GM19328 (cell line): ENCODE measurements at regions not wholly inside any gene's neighbourhood (a gene's known extent, or its start where the extent isn't known, plus 50 kb on each side); places are given as distances from the start of the nearest gene placed in this dataset.
A peak's percentile ranks its signal among the peaks of the same experiment; 100 is the strongest.
"Not testable (repeated sequence)": the region's sequence is repeated elsewhere in the genome, so short reads cannot be mapped to it uniquely, and the experiment has no call there.

Source experiments
- ATAC-seq: cut with Tn5 transposase; IDR thresholded peaks from one replicate; pipeline ENCODE4 v1.9.1; 2021; ENCODE audit warnings: mild to moderate bottlenecking, moderate library complexity; ENCODE audit not compliant: unreplicated experiment

GRCh38 chr15:96046620-96047240 is 283.8 kb upstream of the NR2F2 start:
- no peak for ATAC-seq

DNA sequence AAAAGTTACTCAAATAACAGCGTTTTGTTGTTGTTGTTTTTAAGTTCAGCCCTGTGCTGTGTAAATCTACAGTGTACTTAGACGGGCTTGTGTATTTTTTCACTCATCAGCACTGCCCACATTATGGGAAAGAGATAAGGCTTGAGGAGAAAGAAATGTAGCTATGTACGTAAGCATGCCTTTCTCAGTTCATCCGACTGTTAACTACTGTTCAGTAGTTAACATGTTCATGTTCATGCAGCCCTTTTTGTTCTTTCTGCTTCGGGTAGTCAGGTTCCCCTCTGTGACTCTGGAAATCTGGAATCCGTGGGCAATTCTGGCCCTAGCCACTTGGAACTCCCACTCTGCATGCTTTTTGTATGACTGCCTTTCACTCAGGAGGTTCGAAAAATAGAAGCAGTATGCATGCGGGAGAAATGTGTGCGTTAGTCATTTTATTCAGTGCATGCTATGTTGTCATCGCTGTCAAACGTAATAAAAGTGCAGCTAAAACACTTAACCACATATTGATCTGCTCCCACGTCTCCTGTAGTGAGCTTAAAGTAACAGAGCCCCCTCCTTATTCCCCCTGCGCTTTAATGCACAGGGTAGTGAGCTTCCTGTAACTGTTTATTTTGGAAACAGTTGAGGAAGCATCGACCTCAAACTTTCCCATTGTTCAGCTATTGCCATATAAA is 283.1 kb upstream of the NR2F2 start:
- ATAC-seq = no peak

DNA sequence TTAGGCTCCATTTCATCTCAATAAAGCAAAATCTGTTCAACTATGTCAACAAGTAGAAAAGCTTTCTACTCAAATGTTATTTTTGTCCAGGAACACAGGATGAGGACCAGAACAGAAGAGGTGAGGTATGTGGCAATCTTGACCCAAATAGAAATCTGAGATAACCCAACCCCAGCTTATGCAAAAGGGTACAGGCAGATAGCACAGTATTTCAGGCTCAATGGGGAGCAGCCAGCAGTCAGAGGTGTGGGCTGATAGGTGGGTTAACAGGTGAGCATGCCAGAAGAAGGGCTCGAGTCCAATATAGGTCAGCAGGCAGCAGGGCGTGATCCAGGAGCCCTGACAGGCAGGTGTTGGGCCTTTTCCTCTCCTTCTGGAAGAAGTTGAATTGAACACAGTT is 281.2 kb upstream of the NR2F2 start:
- ATAC-seq = no peak

- ATAC-seq = no peak
Observed at GRCh38 chr15:96049766-96050165, 280.7 kb upstream of the NR2F2 start.

DNA sequence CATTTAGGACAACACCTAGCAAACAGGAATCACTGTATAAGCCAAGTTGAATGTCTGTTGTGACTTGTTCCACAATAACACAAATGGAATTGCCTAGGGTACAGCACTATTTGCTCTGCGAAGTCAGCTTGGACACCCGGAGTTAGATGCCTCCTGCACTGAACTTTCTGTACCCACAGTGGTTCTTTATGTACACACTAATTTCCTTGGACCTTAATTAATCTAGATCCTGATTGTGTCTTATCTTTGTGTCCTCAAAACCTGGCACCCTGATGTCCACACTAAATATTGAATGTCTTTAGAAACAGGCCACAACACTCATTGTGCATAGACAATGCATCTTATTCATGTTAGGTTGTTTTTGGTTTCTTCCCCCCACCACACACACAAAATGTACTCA is 278.9 kb upstream of the NR2F2 start:
- ATAC-seq = no peak

GRCh38 chr15:96052154-96052553 is 278.3 kb upstream of the NR2F2 start:
- no peak for ATAC-seq

- ATAC-seq = no peak
Observed at GRCh38 chr15:96052572-96053030, 277.9 kb upstream of the NR2F2 start.

GRCh38 chr15:96053031-96053780 is 277.3 kb upstream of the NR2F2 start:
- no peak for ATAC-seq

- no peak for ATAC-seq
Observed at GRCh38 chr15:96053781-96054428, 276.6 kb upstream of the NR2F2 start.

- ATAC-seq = no peak
Observed at GRCh38 chr15:96054621-96055020, 275.9 kb upstream of the NR2F2 start.

DNA sequence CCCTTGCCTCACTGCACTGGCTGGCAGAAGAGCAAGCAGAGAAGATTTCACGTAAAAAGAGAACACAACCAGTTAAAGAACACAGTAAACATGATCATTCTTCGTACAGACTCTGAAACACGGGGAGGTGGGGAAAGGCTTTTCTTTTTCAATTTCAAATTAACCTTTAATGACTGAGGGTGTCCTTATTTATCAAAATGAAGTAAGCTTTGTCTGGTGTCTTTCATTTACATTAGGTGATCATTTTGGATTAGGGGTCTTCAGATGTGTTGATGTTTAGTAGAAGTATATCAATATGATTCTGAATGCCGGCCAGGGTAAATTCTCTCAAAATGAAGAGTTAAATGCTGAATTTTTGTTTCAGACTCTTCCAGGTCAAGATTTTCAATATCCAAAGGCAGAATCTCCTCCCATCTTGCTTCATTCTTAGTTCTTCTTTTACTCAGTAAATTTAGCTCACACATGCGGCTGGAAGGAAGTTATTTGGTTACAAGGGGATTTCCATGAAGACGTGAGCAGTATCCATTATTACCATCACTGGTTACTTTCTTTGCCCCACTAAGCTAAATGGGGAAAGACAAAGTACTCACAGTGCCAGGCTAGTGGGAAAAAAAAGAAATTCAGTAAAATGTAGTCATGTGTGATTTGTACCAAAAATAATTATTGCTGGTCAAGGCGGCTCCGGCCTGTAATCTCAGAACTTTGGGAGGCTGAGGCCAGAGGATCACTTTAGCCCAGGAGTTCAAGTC is 272.2 kb upstream of the NR2F2 start:
- ATAC-seq = peak; percentile 61

GRCh38 chr15:96058852-96059103 is 271.7 kb upstream of the NR2F2 start:
- not testable (repeated sequence) for ATAC-seq

DNA sequence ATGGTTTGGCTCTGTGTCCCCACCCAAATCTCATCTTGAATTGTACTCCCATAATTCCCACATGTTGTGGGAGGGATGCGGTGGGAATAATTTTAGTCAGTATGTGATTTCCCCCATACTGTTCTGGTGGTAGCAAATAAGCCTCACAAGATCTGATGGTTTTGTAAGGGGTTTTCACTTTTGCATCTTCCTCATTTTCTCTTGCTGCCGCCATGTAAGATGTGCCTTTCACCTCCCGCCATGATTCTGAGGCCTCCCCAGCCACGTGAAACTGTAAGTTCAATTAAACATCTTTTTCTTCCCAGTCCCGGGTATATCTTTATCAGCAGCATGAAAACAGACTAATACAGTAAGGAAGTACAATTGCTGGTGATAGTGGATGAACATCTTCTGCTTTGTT is 269.9 kb upstream of the NR2F2 start:
- ATAC-seq = not testable (repeated sequence)

GRCh38 chr15:96064351-96064756 is 266.1 kb upstream of the NR2F2 start:
- ATAC-seq = no peak

DNA sequence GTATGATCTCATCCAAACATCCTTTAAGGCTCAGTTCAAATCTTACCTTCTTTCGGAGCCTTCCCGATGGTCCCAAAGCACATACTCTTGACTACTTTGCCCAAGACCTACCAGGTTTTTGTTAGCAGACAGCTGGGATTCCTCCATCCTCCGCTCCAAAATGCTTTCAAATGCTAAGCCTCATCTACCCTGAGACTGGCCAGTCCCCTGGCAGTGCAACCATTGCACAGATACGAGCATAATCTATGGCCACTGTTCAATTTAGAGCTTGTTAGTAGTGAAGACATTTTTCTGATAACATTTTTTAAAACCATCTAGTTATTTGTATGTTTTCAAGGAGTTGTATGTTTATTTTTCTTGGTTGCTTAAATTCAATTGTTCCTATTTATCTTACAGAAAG is 264.4 kb upstream of the NR2F2 start:
- ATAC-seq = no peak

DNA sequence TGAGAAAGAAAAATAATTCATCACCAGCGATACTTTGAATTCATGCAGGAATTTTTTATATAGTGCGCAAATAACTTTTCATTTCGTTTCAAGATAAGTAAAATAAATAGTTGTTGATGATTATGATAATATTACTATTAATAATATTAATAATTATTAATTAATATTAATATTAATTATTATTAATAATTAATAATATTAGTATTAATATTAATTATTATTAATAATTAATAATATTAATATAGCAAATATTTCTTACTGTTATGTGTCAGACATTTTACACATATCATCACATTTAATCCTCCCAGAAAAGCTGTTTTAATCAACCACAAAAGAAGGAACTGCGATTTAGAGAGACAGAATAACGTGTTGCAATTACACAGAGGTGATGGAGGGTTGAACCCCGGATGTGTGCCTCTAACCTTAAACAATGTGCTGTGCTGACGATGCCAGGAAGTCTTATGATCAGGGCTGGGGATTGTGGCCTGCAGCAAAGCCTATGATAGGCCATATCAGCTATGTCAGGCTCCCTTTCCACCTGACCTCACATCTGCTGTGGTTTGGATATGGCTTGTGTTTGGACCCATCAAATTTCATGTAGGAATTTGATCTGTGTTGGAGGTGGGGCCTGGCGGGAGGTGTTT is 263.5 kb upstream of the NR2F2 start:
- ATAC-seq = no peak

DNA sequence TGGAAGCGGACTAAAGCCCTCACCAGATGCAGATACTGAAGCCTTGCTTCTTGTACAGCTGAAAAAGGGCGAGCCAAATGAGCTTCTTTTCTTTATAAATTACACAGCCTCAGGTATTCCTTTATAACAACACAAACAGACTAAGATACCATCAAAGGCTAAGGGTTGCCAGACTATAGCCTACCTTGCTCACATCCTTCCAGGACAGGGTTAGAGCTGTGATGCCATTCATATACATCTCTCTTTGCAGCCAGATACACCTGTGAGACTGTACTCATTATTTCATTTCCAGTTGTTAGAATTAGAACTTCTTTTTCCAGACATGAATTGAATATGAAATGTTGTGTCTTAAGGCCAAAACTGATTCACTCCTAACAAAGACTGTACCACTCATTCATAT is 262.8 kb upstream of the NR2F2 start:
- ATAC-seq = no peak

DNA sequence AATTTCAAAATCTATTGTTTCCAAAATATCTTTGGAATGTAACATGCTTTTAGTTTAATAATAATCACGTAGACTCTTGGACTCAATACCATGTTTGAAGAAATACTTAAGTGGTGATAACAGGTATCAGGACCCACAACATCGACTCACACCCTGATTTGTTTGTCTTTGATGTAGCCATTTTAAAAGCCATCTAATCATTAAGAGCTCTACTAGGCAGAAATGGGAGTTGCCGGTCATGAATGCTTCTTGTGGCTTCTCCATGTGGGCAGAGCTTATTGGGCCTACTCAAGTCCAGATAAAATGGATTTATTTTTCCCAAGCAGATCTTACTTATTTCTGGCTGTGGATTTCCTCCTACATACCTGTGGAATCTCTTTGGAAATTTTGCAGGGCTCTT is 261.6 kb upstream of the NR2F2 start:
- no peak for ATAC-seq

DNA sequence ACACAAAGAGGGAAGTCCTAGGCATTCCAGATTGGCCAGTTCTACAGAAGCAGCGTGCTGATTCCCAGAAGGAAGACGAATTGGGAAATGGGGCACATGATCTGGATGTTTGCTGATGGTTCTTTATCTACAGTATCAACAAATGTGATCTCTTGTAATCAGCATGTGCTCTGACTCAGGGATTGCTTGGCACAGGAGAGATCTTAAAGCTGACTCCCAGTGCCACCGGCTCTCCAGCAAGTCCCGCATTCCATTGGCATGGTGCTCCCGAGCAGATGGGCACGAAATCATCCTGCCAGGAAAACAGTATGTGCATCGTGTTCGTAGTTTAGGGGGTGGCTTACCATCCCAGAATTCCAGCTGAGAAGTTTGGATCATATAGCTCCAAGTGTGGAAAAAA is 259.9 kb upstream of the NR2F2 start:
- ATAC-seq = no peak

GRCh38 chr15:96072821-96073220 is 257.7 kb upstream of the NR2F2 start:
- ATAC-seq = no peak

GRCh38 chr15:96073908-96074307 is 256.6 kb upstream of the NR2F2 start:
- no peak for ATAC-seq
